ENCODE measurements at regions not wholly inside any gene's neighbourhood (a gene's known extent, or its start where the extent isn't known, plus 50 kb on each side); places are given as distances from the start of the nearest gene placed in this dataset.

- H3K79me2 ChIP-seq (ENCODE audit: insufficient read depth) = no peaks in the 10 kb centered on the region
- H3K4me1 ChIP-seq (ENCODE audit: control insufficient read depth in 1 of 2, insufficient read depth in 2 of 2, low read depth in 1 of 2, low read length in 1 of 2) = no peaks in the 10 kb centered on the region
- no peak overlapping the region for H3K9ac ChIP-seq
- TF ChIP-seq PBX3 (IDR thresholded peaks at IDR 0.05) = no peak
- TF ChIP-seq RXRA (IDR thresholded peaks at IDR 0.05; ENCODE audit: borderline replicate concordance, low read depth) = no peak
- TF ChIP-seq USF1 (IDR thresholded peaks at IDR 0.05; ENCODE audit: borderline replicate concordance, low read depth) = no peak
- no peak for TF ChIP-seq MEF2A (IDR thresholded peaks at IDR 0.05; ENCODE audit: borderline replicate concordance, low read depth)
- no peak for TF ChIP-seq TAF1 (IDR thresholded peaks at IDR 0.05; ENCODE audit: borderline replicate concordance, low read depth, low read length)
- TF ChIP-seq RAD21 (IDR thresholded peaks at IDR 0.05; ENCODE audit: low read length) = no peak
- no peak for TF ChIP-seq IRF3 (IDR thresholded peaks at IDR 0.05; ENCODE audit: low read depth, low read length)
- TF ChIP-seq FOXM1 (IDR thresholded peaks at IDR 0.05; ENCODE audit: low read depth) = no peak
- TF ChIP-seq CHD2 (IDR thresholded peaks at IDR 0.05; ENCODE audit: low read length, partially characterized antibody) = no peak
- TF ChIP-seq GATA2 (CRISPR knock-in tag; IDR thresholded peaks at IDR 0.05) = no peak
- TF ChIP-seq MXI1 (IDR thresholded peaks at IDR 0.05; ENCODE audit: low read depth, low read length) = no peak
- TF ChIP-seq CTCF (IDR thresholded peaks at IDR 0.05) = no peak
- no peak for TF ChIP-seq NFIC (IDR thresholded peaks at IDR 0.05; ENCODE audit: borderline replicate concordance)
- TF ChIP-seq EZH2phosphoT487 (IDR thresholded peaks at IDR 0.05; ENCODE audit: borderline replicate concordance, low read depth) = no peak
- TF ChIP-seq YY1 (IDR thresholded peaks at IDR 0.05; ENCODE audit: low read depth) = no peak
- TF ChIP-seq REST (IDR thresholded peaks at IDR 0.05; ENCODE audit: low read depth, low read length) = no peak
- no peak for TF ChIP-seq RCOR1 (IDR thresholded peaks at IDR 0.05; ENCODE audit: low read length)
- TF ChIP-seq FOXJ3 (CRISPR knock-in tag; IDR thresholded peaks at IDR 0.05) = no peak
- TF ChIP-seq FOSL2 (IDR thresholded peaks at IDR 0.05; ENCODE audit: borderline replicate concordance, low read depth) = no peak
- no peak for TF ChIP-seq JUND (IDR thresholded peaks at IDR 0.05)
- no peak overlapping the region for H2AFZ ChIP-seq (ENCODE audit: low read depth)
- POLR2A ChIA-PET = no interaction called here
- CTCF ChIA-PET = interaction anchor here (0.5 to 2.3 kb wide), 5 partner anchors 10 to 213 kb away, joined by 3 to 8 read pairs (median 3); no protein-coding TSS in a partner anchor
- no peaks in the 10 kb centered on the region for H4K20me1 ChIP-seq (ENCODE audit: insufficient read depth)
- H3K4me3 ChIP-seq (ENCODE audit: low read depth in 2 of 2, low read length in 1 of 2) = no peak overlapping the region
- DNase-seq = no peak
- H3F3A ChIP-seq (replicated peaks; ENCODE audit: insufficient read depth) = no peaks in the 10 kb centered on the region
- H3K36me3 ChIP-seq (replicated peaks in 1 of 2; ENCODE audit: control insufficient read depth in 1 of 2, insufficient read depth in 2 of 2, low read length in 1 of 2) = no peaks in the 10 kb centered on the region
- H3K27ac ChIP-seq (ENCODE audit: low read depth in 2 of 2, low read length in 1 of 2) = no peak overlapping the region
- H3K27me3 ChIP-seq (ENCODE audit: insufficient read depth) = no peaks in the 10 kb centered on the region
- no peak overlapping the region for H3K4me2 ChIP-seq
- WGBS (ENCODE audit: low lambda C conversion rate) = 59% methylated on average over 2 of the region's 2 CpGs
- no peaks in the 10 kb centered on the region for H3K9me2 ChIP-seq
- 0 out of 2 replicates have a peak, but pooled peaks cover 3% of the 10 kb centered on the region for H3K9me3 ChIP-seq
These were observed 75.5 kb upstream of the CREB5 start for GRCh38 chr7:28336806-28337205.

Measured in SK-N-SH (cell line).